ENCODE measurements at regions not wholly inside any gene's neighbourhood (a gene's known extent, or its start where the extent isn't known, plus 50 kb on each side); places are given as distances from the start of the nearest gene placed in this dataset.

- TF ChIP-seq CTCF (IDR thresholded peaks at IDR 0.05) (no peak), POLR2A (IDR thresholded peaks at IDR 0.05) (no peak)
- Histone ChIP-seq H3K27me3 (no peaks in the 10 kb centered on the region), H3K4me1 (no peaks in the 10 kb centered on the region), H3K4me3 (no peak overlapping the region), H3K36me3 (ENCODE audit: low read depth, missing control alignments) (no peaks in the 10 kb centered on the region), H3K9me3 (no peaks in the 10 kb centered on the region), H3K27ac (no peak overlapping the region)
- no peak for DNase-seq
- intact Hi-C loops (cut with DNase I; ENCODE audit: low total_unique reads) = no loop called here
- 85 to 87% methylated on average over 3 of the region's 3 CpGs for WGBS, 2 donors
Measured at GRCh38 chr6:101263596-101263995, 129.9 kb upstream of the GRIK2 start.

- Histone ChIP-seq H3K4me1 (no peaks in the 10 kb centered on the region), H3K4me3 (no peak overlapping the region), H3K9me3 (no peaks in the 10 kb centered on the region), H3K27ac (no peak overlapping the region), H3K27me3 (no peaks in the 10 kb centered on the region), H3K36me3 (ENCODE audit: low read depth, missing control alignments) (no peaks in the 10 kb centered on the region)
- TF ChIP-seq CTCF (IDR thresholded peaks at IDR 0.05) = no peak
- no peak for TF ChIP-seq POLR2A (IDR thresholded peaks at IDR 0.05)
- no peak for DNase-seq
- intact Hi-C loops (cut with DNase I; ENCODE audit: low total_unique reads) = no loop called here
- 72 to 73% methylated on average over 2 of the region's 2 CpGs for WGBS, 2 donors
Measured at GRCh38 chr6:101266063-101266462, 127.4 kb upstream of the GRIK2 start.

- no peak for DNase-seq
- no peaks in the 10 kb centered on the region for H3K36me3 ChIP-seq (ENCODE audit: low read depth, missing control alignments)
- H3K27me3 ChIP-seq = no peaks in the 10 kb centered on the region
- no peak overlapping the region for H3K27ac ChIP-seq
- no peaks in the 10 kb centered on the region for H3K9me3 ChIP-seq
- no peaks in the 10 kb centered on the region for H3K4me1 ChIP-seq
- TF ChIP-seq CTCF (IDR thresholded peaks at IDR 0.05) (no peak), POLR2A (IDR thresholded peaks at IDR 0.05) (no peak)
- intact Hi-C loops (cut with DNase I; ENCODE audit: low total_unique reads) = no loop called here
- 77 to 88% methylated on average over 1 to 2 of the region's 2 CpGs for WGBS, 2 donors
- H3K4me3 ChIP-seq = no peak overlapping the region
Measured at GRCh38 chr6:101268541-101268940, 125.0 kb upstream of the GRIK2 start.

- Histone ChIP-seq H3K27ac (no peak overlapping the region), H3K27me3 (no peaks in the 10 kb centered on the region), H3K36me3 (ENCODE audit: low read depth, missing control alignments) (no peaks in the 10 kb centered on the region), H3K9me3 (no peaks in the 10 kb centered on the region), H3K4me3 (no peak overlapping the region), H3K4me1 (no peaks in the 10 kb centered on the region)
- intact Hi-C loops (cut with DNase I; ENCODE audit: low total_unique reads) = no loop called here
- WGBS, 2 donors = 90 to 94% methylated on average over 5 of the region's 5 CpGs
- DNase-seq = no peak
- TF ChIP-seq POLR2A (IDR thresholded peaks at IDR 0.05) (no peak), CTCF (IDR thresholded peaks at IDR 0.05) (no peak)
Measured at GRCh38 chr6:101275251-101275650, 118.3 kb upstream of the GRIK2 start.

- DNase-seq = no peak
- H3K27ac ChIP-seq = no peak overlapping the region
- H3K9me3 ChIP-seq = no peaks in the 10 kb centered on the region
- H3K4me1 ChIP-seq = no peaks in the 10 kb centered on the region
- H3K36me3 ChIP-seq (ENCODE audit: low read depth, missing control alignments) = no peaks in the 10 kb centered on the region
- H3K27me3 ChIP-seq = no peaks in the 10 kb centered on the region
- no peak for TF ChIP-seq POLR2A (IDR thresholded peaks at IDR 0.05)
- TF ChIP-seq CTCF (IDR thresholded peaks at IDR 0.05) = no peak
- H3K4me3 ChIP-seq = no peak overlapping the region
- intact Hi-C loops (cut with DNase I; ENCODE audit: low total_unique reads) = no loop called here
Measured at GRCh38 chr6:101276066-101276465, 117.4 kb upstream of the GRIK2 start.
